H9 (cell line): ENCODE measurements at regions not wholly inside any gene's neighbourhood (a gene's known extent, or its start where the extent isn't known, plus 50 kb on each side); places are given as distances from the start of the nearest gene placed in this dataset.

Experiments used
- DNase-seq: peaks from one replicate; pipeline ENCODE4 v3.0.0-alpha.2; 2017
- H2AFZ ChIP-seq: one replicate; pipeline ENCODE4 v1.6.1; 2013; ENCODE audit warnings: mild to moderate bottlenecking, low read length, control low read depth, moderate library complexity
- H2AK5ac ChIP-seq: 2 replicates; pipeline ENCODE4 v1.6.1; 2013; ENCODE audit warnings: low read length, control low read depth, mixed read lengths; ENCODE audit not compliant: insufficient read length
- H2BK120ac ChIP-seq: one replicate; pipeline ENCODE4 v1.6.1; 2013; ENCODE audit warnings: low read depth, mild to moderate bottlenecking, low read length, control low read depth, inconsistent platforms; ENCODE audit not compliant: poor library complexity, severe bottlenecking
- H2BK12ac ChIP-seq: 2 replicates; pipeline ENCODE4 v1.6.1; 2013; ENCODE audit warnings: low read length, control low read depth, mixed read lengths, low read depth; ENCODE audit not compliant: insufficient read length
- H2BK15ac ChIP-seq: 2 replicates; pipeline ENCODE4 v1.6.1; 2013; ENCODE audit warnings: low read depth, low read length, control low read depth
- H2BK20ac ChIP-seq: one replicate; pipeline ENCODE4 v1.6.1; 2013; ENCODE audit warnings: low read depth, mild to moderate bottlenecking, low read length, control low read depth, inconsistent platforms; ENCODE audit not compliant: poor library complexity, severe bottlenecking
- H2BK5ac ChIP-seq: 2 replicates; pipeline ENCODE4 v1.6.1; 2013; ENCODE audit warnings: low read length, control low read depth, mixed read lengths; ENCODE audit not compliant: insufficient read length
- H3K14ac ChIP-seq: 2 replicates; pipeline ENCODE4 v1.6.1; 2013; ENCODE audit warnings: low read length, control low read depth; ENCODE audit not compliant: insufficient read depth
- H3K18ac ChIP-seq: 2 replicates; pipeline ENCODE4 v1.6.1; 2013; ENCODE audit warnings: low read depth, mild to moderate bottlenecking, mixed read lengths, low read length, control low read depth; ENCODE audit not compliant: insufficient read length
- H3K23ac ChIP-seq: 2 replicates; pipeline ENCODE4 v1.6.1; 2013; ENCODE audit warnings: low read length, control low read depth, mixed read lengths, low read depth; ENCODE audit not compliant: insufficient read length
- H3K23me2 ChIP-seq: 2 replicates; pipeline ENCODE4 v1.6.1; 2013; ENCODE audit warnings: low read depth, mild to moderate bottlenecking, mixed read lengths, low read length, control low read depth; ENCODE audit not compliant: insufficient read length, poor library complexity, severe bottlenecking
- H3K27ac ChIP-seq: 2 replicates; pipeline ENCODE4 v1.5.1; 2013; ENCODE audit warnings: low read length, control low read depth, mixed read lengths, low read depth; ENCODE audit not compliant: insufficient read length
- H3K27me3 ChIP-seq: 2 replicates; pipeline ENCODE4 v1.6.1; 2013; ENCODE audit warnings: low read length, control low read depth, inconsistent platforms; ENCODE audit not compliant: insufficient read depth
- H3K4ac ChIP-seq: 2 replicates; pipeline ENCODE4 v1.6.1; 2013; ENCODE audit warnings: low read depth, mild to moderate bottlenecking, control low read depth, inconsistent platforms, low read length, moderate library complexity
- H3K4me1 ChIP-seq: 2 replicates; pipeline ENCODE4 v1.6.1; 2013; ENCODE audit warnings: low read length, control low read depth, inconsistent platforms; ENCODE audit not compliant: insufficient read depth
- H3K4me2 ChIP-seq: 2 replicates; pipeline ENCODE4 v1.6.1; 2013; ENCODE audit warnings: low read length, control low read depth, mixed read lengths; ENCODE audit not compliant: insufficient read length, insufficient read depth
- H3K56ac ChIP-seq: 2 replicates; pipeline ENCODE4 v1.6.1; 2013; ENCODE audit warnings: low read depth, mild to moderate bottlenecking, mixed read lengths, low read length, control low read depth; ENCODE audit not compliant: insufficient read length
- H3K79me1 ChIP-seq: 2 replicates; pipeline ENCODE4 v1.6.1; 2013; ENCODE audit warnings: low read depth, mild to moderate bottlenecking, moderate library complexity, low read length, control low read depth, inconsistent platforms; ENCODE audit not compliant: insufficient read depth, poor library complexity, severe bottlenecking
- H3K79me2 ChIP-seq: 2 replicates; pipeline ENCODE4 v1.6.1; 2013; ENCODE audit warnings: low read length, control low read depth, inconsistent platforms; ENCODE audit not compliant: insufficient read depth
- H3K9ac ChIP-seq: 2 replicates; pipeline ENCODE4 v1.6.1; 2013; ENCODE audit warnings: low read length, control low read depth, mixed read lengths; ENCODE audit not compliant: insufficient read length; ENCODE audit errors: extremely low read depth
- H3K9me3 ChIP-seq: one replicate; pipeline ENCODE4 v1.6.1; 2013; ENCODE audit warnings: low read depth, low read length, inconsistent platforms; ENCODE audit not compliant: control insufficient read depth
- H3T11ph ChIP-seq: one replicate; pipeline ENCODE4 v1.6.1; 2013; ENCODE audit warnings: mild to moderate bottlenecking, low read length, control low read depth, inconsistent platforms
- H4K20me1 ChIP-seq: one replicate; pipeline ENCODE4 v1.6.1; 2013; ENCODE audit not compliant: control insufficient read depth, insufficient read length, insufficient read depth
- H4K5ac ChIP-seq: 2 replicates; pipeline ENCODE4 v1.6.1; 2013; ENCODE audit warnings: low read depth, mild to moderate bottlenecking, mixed read lengths, low read length, control low read depth; ENCODE audit not compliant: insufficient read length
- H4K8ac ChIP-seq: replicated peaks from 2 replicates; pipeline ENCODE4 v1.6.1; 2013; ENCODE audit warnings: low read length, control low read depth, mixed read lengths, low read depth; ENCODE audit not compliant: insufficient read length
- H4K91ac ChIP-seq: 2 replicates; pipeline ENCODE4 v1.6.1; 2013; ENCODE audit warnings: low read depth, mild to moderate bottlenecking, moderate library complexity, mixed read lengths, low read length, control low read depth; ENCODE audit not compliant: insufficient read length
- H3K27ac Mint-ChIP-seq, 3 experiments: 2 replicates in 2 of 3; 3 replicates in 1 of 3; pipeline ENCODE4 v1.8.0; 2020 to 2021; ENCODE audit warnings: mixed read lengths in 3 of 3, mild to moderate bottlenecking in 1 of 3, moderate library complexity in 1 of 3
- H3K27me3 Mint-ChIP-seq: 2 replicates; pipeline ENCODE4 v1.8.0; 2021; ENCODE audit warnings: low read depth, mild to moderate bottlenecking, moderate library complexity, mixed read lengths
- H3K36me3 Mint-ChIP-seq, 3 experiments: 2 replicates in 2 of 3; 3 replicates in 1 of 3; pipeline ENCODE4 v1.8.0; 2020 to 2021; ENCODE audit warnings: low read depth in 3 of 3, mixed read lengths in 3 of 3; ENCODE audit not compliant: insufficient read depth in 1 of 3
- H3K4me1 Mint-ChIP-seq, 2 experiments: 2 replicates each; pipeline ENCODE4 v1.8.0; 2020; ENCODE audit warnings: mixed read lengths in 2 of 2
- H3K4me3 Mint-ChIP-seq, 2 experiments: 2 replicates in 1 of 2; 3 replicates in 1 of 2; pipeline ENCODE4 v1.8.0; 2020 to 2021; ENCODE audit warnings: mild to moderate bottlenecking in 2 of 2, mixed read lengths in 2 of 2, moderate library complexity in 1 of 2
- H3K9me3 Mint-ChIP-seq, 2 experiments: 2 replicates in 1 of 2; 3 replicates in 1 of 2; pipeline ENCODE4 v1.8.0; 2020; ENCODE audit warnings: mild to moderate bottlenecking in 2 of 2, mixed read lengths in 2 of 2, moderate library complexity in 1 of 2
- CTCF ChIP-seq: fragments of 200-600 bp; sonication (generic); conservative IDR thresholded peaks from 3 replicates; pipeline ENCODE4 v1.8.0; 2021; ENCODE audit warnings: antibody characterized with exemption, mild to moderate bottlenecking
- WGBS: extraction: QIAGEN DNeasy Blood & Tissue Kit; methylation state at CpG from one replicate; pipeline ENCODE4 v1.1.7; 2013; ENCODE audit warnings: missing lambda C conversion rate, low lambda C conversion rate, mixed read lengths; ENCODE audit not compliant: insufficient read length; ENCODE audit errors: extremely low coverage; 5-methylcytosine and 5-hydroxymethylcytosine counted together

GRCh38 chr17:77378318-77379064 is 237.7 kb downstream of the SEC14L1 start:
- H2BK120ac ChIP-seq, result no peak overlapping the region
- no peak overlapping the region for H3T11ph ChIP-seq
- H3K27ac ChIP-seq, result no peak overlapping the region
- DNase-seq, result no peak
- no peak overlapping the region; the same call in 1 of the 2 replicates for H3K14ac ChIP-seq
- no peak overlapping the region for H2AK5ac ChIP-seq
- no CpG with 5 or more reads among the region's 22 CpGs for WGBS
- peaks cover 7% of the 10 kb centered on the region for H3K23me2 ChIP-seq
- no peak overlapping the region for H2BK15ac ChIP-seq
- no peak overlapping the region for H4K91ac ChIP-seq
- H3K4me1 ChIP-seq, result peaks cover 22% of the 10 kb centered on the region; the same call in 1 of the 2 replicates
- no peaks in the 10 kb centered on the region for H3K9me3 ChIP-seq
- H2BK12ac ChIP-seq, result no peak overlapping the region
- peaks cover 8% of the 10 kb centered on the region for H4K20me1 ChIP-seq
- no peak overlapping the region for H3K4ac ChIP-seq
- H3K9me3 Mint-ChIP-seq, result no peaks in the 10 kb centered on the region; a peak in 1 of 5 replicates
- H3K27me3 ChIP-seq, result no peaks in the 10 kb centered on the region
- H2AFZ ChIP-seq, result no peak overlapping the region
- H3K23ac ChIP-seq, result no peak overlapping the region
- no peak overlapping the region for H2BK20ac ChIP-seq
- H3K56ac ChIP-seq, result no peak overlapping the region
- H3K27me3 Mint-ChIP-seq, result no peaks in the 10 kb centered on the region; the same call in 1 of the 2 replicates
- H3K4me2 ChIP-seq, result no peak overlapping the region
- no peak overlapping the region; a peak in 1 of 7 replicates for H3K27ac Mint-ChIP-seq
- no peak overlapping the region for H4K8ac ChIP-seq
- no peak overlapping the region for H2BK5ac ChIP-seq
- no peak overlapping the region for H3K9ac ChIP-seq
- peaks cover 15% of the 10 kb centered on the region; the same call in 1 of the 2 replicates for H3K79me2 ChIP-seq
- H3K4me3 Mint-ChIP-seq, result no peak overlapping the region; a peak in 1 of 5 replicates
- peaks cover 16% of the 10 kb centered on the region for H3K79me1 ChIP-seq
- peaks cover 71 to 92% of the 10 kb centered on the region in 2 experiments for H3K4me1 Mint-ChIP-seq
- H3K36me3 Mint-ChIP-seq, result peaks cover 0 to 2% (median under 1%) of the 10 kb centered on the region in 3 experiments; a peak in 2 of 7 replicates
- no peak for TF ChIP-seq CTCF
- H3K18ac ChIP-seq, result no peak overlapping the region
- no peak overlapping the region for H4K5ac ChIP-seq
